GM23248 (cell line): ENCODE measurements at regions not wholly inside any gene's neighbourhood (a gene's known extent, or its start where the extent isn't known, plus 50 kb on each side); places are given as distances from the start of the nearest gene placed in this dataset.

Source experiments
- EZH2 ChIP-seq: fragments of 200-600 bp; sonication (generic); IDR thresholded peaks from 2 replicates; pipeline ENCODE4 v1.6.1; 2018; ENCODE audit warnings: antibody characterized with exemption, mild to moderate bottlenecking; ENCODE audit not compliant: insufficient read depth, poor library complexity, severe bottlenecking
- EZH2phosphoT487 ChIP-seq: fragments of 200-600 bp; sonication (generic); IDR thresholded peaks from 2 replicates; pipeline ENCODE4 v1.6.1; 2018; ENCODE audit warnings: antibody characterized with exemption, moderate library complexity, mild to moderate bottlenecking, low read depth; ENCODE audit not compliant: insufficient read depth

GRCh38 chr1:14478120-14478519 is 120.4 kb upstream of the KAZN start:
- TF ChIP-seq EZH2 (no peak), EZH2phosphoT487 (no peak)
